Transverse colon (tissue), 4 donors: ENCODE measurements at regions not wholly inside any gene's neighbourhood (a gene's known extent, or its start where the extent isn't known, plus 50 kb on each side); places are given as distances from the start of the nearest gene placed in this dataset.

Experiments
- DNase-seq: peaks from one replicate; pipeline ENCODE4 v3.0.0-alpha.2; 2019
- H3K27ac ChIP-seq, 4 donors: fragments of 200-600 bp; sonication (generic); 2 replicates each; pipeline ENCODE4 v1.5.1; 2016 to 2018; ENCODE audit warnings: inconsistent platforms in 4 of 4
- H3K27me3 ChIP-seq: fragments of 200-600 bp; sonication (generic); 2 replicates; pipeline ENCODE4 v1.5.1; 2017; ENCODE audit warnings: inconsistent platforms
- H3K36me3 ChIP-seq, 4 donors: fragments of 200-600 bp; sonication (generic); 2 replicates each; pipeline ENCODE4 v1.5.1; 2017 to 2019; ENCODE audit warnings: inconsistent platforms in 4 of 4
- H3K4me1 ChIP-seq, 4 donors: fragments of 200-600 bp; sonication (generic); 2 replicates each; pipeline ENCODE4 v1.5.1; 2017 to 2020; ENCODE audit warnings: inconsistent platforms in 4 of 4
- H3K4me3 ChIP-seq, 4 donors: fragments of 200-600 bp; sonication (generic); 1 replicate in 1 of 4; 2 replicates in 3 of 4; pipeline versions ENCODE4 v1.5.1 to v1.6.1; 2017 to 2019; ENCODE audit warnings: inconsistent platforms in 4 of 4
- H3K9me3 ChIP-seq, 2 donors: fragments of 200-600 bp; sonication (generic); 2 replicates each; pipeline ENCODE4 v1.5.1; 2017 to 2019; ENCODE audit warnings: inconsistent platforms in 2 of 2
- EP300 ChIP-seq: sonication (generic); formaldehyde crosslinking; IDR thresholded peaks from one replicate; pipeline ENCODE4 v1.6.1; 2017; ENCODE audit warnings: antibody characterized with exemption, low read depth
- POLR2A ChIP-seq: fragments of 450-650 bp; IDR thresholded peaks from one replicate; pipeline ENCODE4 v1.6.1; 2016; ENCODE audit warnings: antibody characterized with exemption, mild to moderate bottlenecking, moderate library complexity
- POLR2AphosphoS5 ChIP-seq, 3 donors: sonication (generic); formaldehyde crosslinking; IDR thresholded peaks; one replicate each; pipeline ENCODE4 v1.6.1; 2016; ENCODE audit warnings: antibody characterized with exemption in 3 of 3
- WGBS, 2 donors: methylation state at CpG; one replicate each; pipeline ENCODE4 v1.1.5; 2018; ENCODE audit warnings: low coverage in 1 of 2; 5-methylcytosine and 5-hydroxymethylcytosine counted together
- in situ Hi-C, 4 donors: fragments of 200-750 bp; cut with MboI; loops; one replicate each; pipeline versions ENCODE4 v1.15.0 to v1.15.1; 2017; ENCODE audit warnings: low sequenced_read_pairs in 3 of 4, low pct_ligation_motif_present in 1 of 4, low pct_unique_long_range_greater_than_20kb in 1 of 4
- intact Hi-C: fragments of 100-400 bp; cut with DNase I; formaldehyde crosslinking; loops from one replicate; pipeline ENCODE4 v1.15.1; 2023; ENCODE audit warnings: low total_unique reads
- TF ChIP-seq, protein P1 (sequence below), 5 experiments: fragments of 200-600 bp in 3 of 5; fragments of 450-650 bp in 2 of 5; sonication (generic) in 3 of 5; IDR thresholded peaks; 1 replicate in 2 of 5; 2 replicates in 3 of 5; pipeline ENCODE4 v1.5.1; 2016 to 2017; ENCODE audit warnings: antibody characterized with exemption in 5 of 5, inconsistent platforms in 3 of 5, mild to moderate bottlenecking in 2 of 5, moderate library complexity in 1 of 5

DNA sequence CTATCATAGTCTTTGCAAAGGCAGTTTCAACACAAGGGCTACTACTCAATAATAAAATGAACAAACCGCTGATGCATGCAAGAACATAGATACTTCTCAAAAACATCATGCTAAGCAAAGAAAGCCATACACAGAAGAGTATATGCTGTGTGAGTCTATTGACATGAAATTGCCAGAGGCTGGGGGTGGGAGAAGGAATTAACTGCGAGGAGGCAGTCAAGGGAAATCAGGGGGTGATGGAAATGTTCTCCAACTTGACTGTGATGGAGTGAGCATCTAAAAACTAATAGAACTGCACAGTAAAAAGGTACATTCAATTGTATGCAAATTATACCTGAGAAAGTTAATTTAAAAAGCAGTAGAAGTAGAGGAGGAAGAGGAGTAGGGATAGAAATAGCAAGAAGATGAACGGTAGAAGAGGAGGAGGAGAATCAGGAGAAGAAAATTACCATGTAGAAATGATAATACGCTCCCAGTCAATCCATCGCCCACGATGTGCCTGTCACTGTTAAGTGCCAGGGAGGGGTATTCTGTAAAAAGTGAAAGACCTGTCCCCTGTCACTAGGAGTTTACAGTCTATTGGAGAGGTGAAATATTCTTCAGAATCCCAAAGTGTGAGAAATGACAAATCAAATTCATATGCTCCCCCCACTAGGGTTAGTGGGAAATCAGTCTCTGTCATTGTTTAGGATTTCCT, 90.3 kb downstream of the B3GNT2 start:
- H3K4me1 ChIP-seq = peaks cover 0 to 11% (median 0%) of the 10 kb centered on the region in 4 donors
- in situ Hi-C loops (no loop called here), intact Hi-C loops (no loop called here)
- H3K27ac ChIP-seq = no peak overlapping the region
- 97 to 98% methylated on average over 6 of the region's 6 CpGs for WGBS, 2 donors
- no peaks in the 10 kb centered on the region for H3K27me3 ChIP-seq
- TF ChIP-seq, protein P1, sequence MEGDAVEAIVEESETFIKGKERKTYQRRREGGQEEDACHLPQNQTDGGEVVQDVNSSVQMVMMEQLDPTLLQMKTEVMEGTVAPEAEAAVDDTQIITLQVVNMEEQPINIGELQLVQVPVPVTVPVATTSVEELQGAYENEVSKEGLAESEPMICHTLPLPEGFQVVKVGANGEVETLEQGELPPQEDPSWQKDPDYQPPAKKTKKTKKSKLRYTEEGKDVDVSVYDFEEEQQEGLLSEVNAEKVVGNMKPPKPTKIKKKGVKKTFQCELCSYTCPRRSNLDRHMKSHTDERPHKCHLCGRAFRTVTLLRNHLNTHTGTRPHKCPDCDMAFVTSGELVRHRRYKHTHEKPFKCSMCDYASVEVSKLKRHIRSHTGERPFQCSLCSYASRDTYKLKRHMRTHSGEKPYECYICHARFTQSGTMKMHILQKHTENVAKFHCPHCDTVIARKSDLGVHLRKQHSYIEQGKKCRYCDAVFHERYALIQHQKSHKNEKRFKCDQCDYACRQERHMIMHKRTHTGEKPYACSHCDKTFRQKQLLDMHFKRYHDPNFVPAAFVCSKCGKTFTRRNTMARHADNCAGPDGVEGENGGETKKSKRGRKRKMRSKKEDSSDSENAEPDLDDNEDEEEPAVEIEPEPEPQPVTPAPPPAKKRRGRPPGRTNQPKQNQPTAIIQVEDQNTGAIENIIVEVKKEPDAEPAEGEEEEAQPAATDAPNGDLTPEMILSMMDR (IDR thresholded peaks at IDR 0.05) = no peak
- no peak for TF ChIP-seq POLR2AphosphoS5 (IDR thresholded peaks at IDR 0.05)
- no peak for TF ChIP-seq POLR2A
- TF ChIP-seq EP300 = no peak
- DNase-seq = no peak
- no peak overlapping the region for H3K4me3 ChIP-seq
- no peaks in the 10 kb centered on the region for H3K36me3 ChIP-seq
- peaks cover 6 to 9% of the 10 kb centered on the region in 2 donors for H3K9me3 ChIP-seq

DNA sequence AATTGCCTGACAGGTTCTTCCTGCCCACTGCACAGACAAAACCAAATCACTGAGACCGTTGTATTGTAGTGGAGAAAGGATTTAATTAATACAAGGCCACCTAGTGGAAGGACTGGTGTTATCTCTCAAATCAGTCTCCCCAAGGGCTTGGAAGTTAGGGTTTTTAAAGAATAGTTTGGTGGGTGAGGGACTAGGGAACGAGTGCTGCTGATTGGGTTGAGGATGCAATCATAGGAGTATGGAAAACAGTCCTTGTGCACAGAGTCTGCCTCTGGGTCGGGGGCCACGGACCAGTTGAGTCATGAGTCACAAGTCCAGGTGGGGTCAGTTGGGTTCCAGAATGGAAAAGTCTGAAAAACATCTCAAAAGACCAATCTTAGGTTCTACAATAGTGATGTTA, 89.1 kb downstream of the B3GNT2 start:
- no peak for TF ChIP-seq POLR2AphosphoS5 (IDR thresholded peaks at IDR 0.05)
- TF ChIP-seq EP300 = no peak
- TF ChIP-seq, protein P1 (IDR thresholded peaks at IDR 0.05) = no peak
- no peak for TF ChIP-seq POLR2A
- WGBS, 2 donors = 81 to 85% methylated on average over 4 of the region's 4 CpGs
- Histone ChIP-seq H3K27ac (no peak overlapping the region), H3K9me3 (peaks cover 6 to 9% of the 10 kb centered on the region in 2 donors), H3K4me1 (peaks cover 0 to 11% (median 0%) of the 10 kb centered on the region in 4 donors), H3K27me3 (no peaks in the 10 kb centered on the region), H3K4me3 (no peak overlapping the region), H3K36me3 (no peaks in the 10 kb centered on the region)
- no peak for DNase-seq
- in situ Hi-C loops (no loop called here), intact Hi-C loops (no loop called here)

DNA sequence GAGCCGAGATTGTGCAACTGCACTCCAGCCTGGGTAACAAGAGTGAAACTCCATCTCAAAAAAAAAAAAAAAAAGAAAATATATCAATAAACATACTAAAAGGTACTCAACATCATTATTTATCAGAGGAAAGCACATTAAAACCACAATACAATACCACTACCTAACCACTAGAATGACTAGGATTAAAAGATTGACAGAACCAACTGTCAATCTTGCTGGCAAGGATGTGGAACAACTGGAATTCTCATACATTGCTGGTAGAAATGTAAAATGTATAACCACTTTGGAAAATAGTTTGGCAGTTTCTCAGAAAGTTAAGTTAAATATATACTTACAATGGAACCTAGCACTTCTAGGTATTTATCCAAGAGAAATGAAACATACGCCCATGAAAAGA, 88.6 kb downstream of the B3GNT2 start:
- Histone ChIP-seq H3K9me3 (peaks cover 6 to 9% of the 10 kb centered on the region in 2 donors), H3K4me1 (peaks cover 0 to 11% (median 0%) of the 10 kb centered on the region in 4 donors), H3K27ac (no peak overlapping the region), H3K36me3 (no peaks in the 10 kb centered on the region), H3K27me3 (no peaks in the 10 kb centered on the region), H3K4me3 (no peak overlapping the region)
- in situ Hi-C loops = no loop called here
- TF ChIP-seq POLR2AphosphoS5 (IDR thresholded peaks at IDR 0.05) = no peak
- TF ChIP-seq, protein P1 (IDR thresholded peaks at IDR 0.05) = no peak
- no peak for TF ChIP-seq EP300
- TF ChIP-seq POLR2A = no peak
- DNase-seq = no peak
- intact Hi-C loops = no loop called here
- 96 to 100% methylated on average over 2 of the region's 2 CpGs for WGBS, 2 donors

DNA sequence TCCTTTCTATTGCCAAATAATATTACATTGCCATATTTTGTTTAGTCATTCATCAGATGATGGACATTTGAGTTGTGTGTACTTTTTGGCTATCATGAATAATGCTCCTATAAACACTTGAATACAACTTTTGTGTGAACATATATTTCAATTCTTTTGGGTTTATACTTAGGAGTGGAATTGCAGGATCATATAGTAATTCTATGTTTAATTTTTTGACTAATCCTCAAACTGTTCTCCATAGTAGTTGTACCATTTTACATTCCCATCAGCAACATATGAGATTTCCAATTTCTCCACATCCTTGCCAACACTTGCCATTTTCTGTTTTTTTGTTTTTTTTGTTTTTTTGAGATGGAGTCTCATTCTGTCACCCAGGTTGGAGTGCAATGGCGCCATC, 87.2 kb downstream of the B3GNT2 start:
- in situ Hi-C loops = no loop called here

More for the DNA sequence above, 87.2 kb downstream of the B3GNT2 start:
- no peak overlapping the region for H3K4me3 ChIP-seq
- H3K9me3 ChIP-seq = peaks cover 9% of the 10 kb centered on the region in 2 donors
- no peak overlapping the region for H3K27ac ChIP-seq
- no peak for DNase-seq
- intact Hi-C loops = no loop called here
- H3K36me3 ChIP-seq = no peaks in the 10 kb centered on the region
- WGBS, 2 donors = 95% methylated on average over 1 of the region's 1 CpG; no CpG with 5 or more reads in 1 of the 2 donors
- H3K4me1 ChIP-seq = peaks cover 0 to 5% (median 0%) of the 10 kb centered on the region in 4 donors
- H3K27me3 ChIP-seq = no peaks in the 10 kb centered on the region
- TF ChIP-seq POLR2AphosphoS5 (IDR thresholded peaks at IDR 0.05) (no peak), EP300 (no peak), POLR2A (no peak)
- TF ChIP-seq, protein P1 (IDR thresholded peaks at IDR 0.05) = no peak
